Glutamatergic neuron (in vitro differentiated cells): ENCODE measurements at regions not wholly inside any gene's neighbourhood (a gene's known extent, or its start where the extent isn't known, plus 50 kb on each side); places are given as distances from the start of the nearest gene placed in this dataset.

Source experiments
- DNase-seq: peaks from one replicate; pipeline ENCODE4 v3.0.0; 2022
- H3K27ac Mint-ChIP-seq: one replicate; pipeline ENCODE4 v1.8.0; 2020; ENCODE audit warnings: mild to moderate bottlenecking, mixed read lengths, inconsistent platforms; ENCODE audit not compliant: unreplicated experiment
- H3K27me3 Mint-ChIP-seq: one replicate; pipeline ENCODE4 v1.8.0; 2020; ENCODE audit warnings: mild to moderate bottlenecking, moderate library complexity, mixed read lengths, inconsistent platforms; ENCODE audit not compliant: unreplicated experiment
- H3K36me3 Mint-ChIP-seq: one replicate; pipeline ENCODE4 v1.8.0; 2020; ENCODE audit warnings: mild to moderate bottlenecking, mixed read lengths, inconsistent platforms; ENCODE audit not compliant: unreplicated experiment
- H3K4me1 Mint-ChIP-seq: one replicate; pipeline ENCODE4 v1.8.0; 2020; ENCODE audit warnings: mild to moderate bottlenecking, low read depth, mixed read lengths, inconsistent platforms; ENCODE audit not compliant: unreplicated experiment
- H3K4me3 Mint-ChIP-seq: one replicate; pipeline ENCODE4 v1.8.0; 2020; ENCODE audit warnings: mild to moderate bottlenecking, mixed read lengths, inconsistent platforms; ENCODE audit not compliant: unreplicated experiment
- H3K9me3 Mint-ChIP-seq: one replicate; pipeline ENCODE4 v1.8.0; 2020; ENCODE audit warnings: mild to moderate bottlenecking, moderate library complexity, mixed read lengths, inconsistent platforms; ENCODE audit not compliant: unreplicated experiment
- CTCF ChIP-seq: fragments of 200-600 bp; sonication (generic); IDR thresholded peaks from one replicate; pipeline ENCODE4 v1.5.0; 2021; ENCODE audit not compliant: partially characterized antibody, unreplicated experiment

- no peak overlapping the region for H3K27ac Mint-ChIP-seq
- no peaks in the 10 kb centered on the region for H3K36me3 Mint-ChIP-seq
- DNase-seq, result no peak
- H3K27me3 Mint-ChIP-seq, result no peaks in the 10 kb centered on the region
- H3K4me3 Mint-ChIP-seq, result no peak overlapping the region
- H3K9me3 Mint-ChIP-seq, result no peaks in the 10 kb centered on the region
- TF ChIP-seq CTCF, result no peak
- no peaks in the 10 kb centered on the region for H3K4me1 Mint-ChIP-seq
Measured at GRCh38 chrX:110955706-110956105, 140.3 kb upstream of the PAK3 start.

DNA sequence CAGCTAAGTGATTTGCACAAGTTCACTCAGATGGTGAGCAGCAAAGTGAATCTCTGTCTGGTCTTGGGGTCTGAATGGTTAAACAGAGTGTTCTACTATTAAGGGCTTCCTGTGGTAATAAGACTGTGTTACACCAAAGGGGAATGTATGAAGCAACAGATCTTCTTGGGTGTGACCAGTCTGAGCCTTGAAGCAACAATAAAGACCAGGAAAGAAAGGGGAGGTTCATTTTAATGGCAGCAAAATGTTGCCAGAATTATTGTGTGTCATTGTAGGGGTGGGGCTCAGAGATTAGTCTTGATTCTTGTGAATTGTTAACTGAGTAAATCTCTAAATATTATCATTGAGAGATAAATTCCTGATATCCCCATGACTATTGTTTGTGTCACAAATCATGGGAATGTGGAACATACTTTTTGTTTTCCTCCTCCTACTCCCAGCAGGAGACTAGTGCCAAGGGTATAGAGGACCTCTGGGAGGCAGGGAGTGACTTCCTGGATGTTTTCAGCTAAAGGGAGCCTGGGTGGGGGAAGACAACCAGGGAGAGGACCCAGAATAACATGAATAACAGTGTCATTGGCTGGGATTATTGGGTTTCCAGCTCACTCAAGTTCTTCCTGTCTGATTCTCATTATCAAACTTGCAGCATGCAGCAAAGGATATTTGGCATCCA lies 141.4 kb upstream of the PAK3 start:
- no peaks in the 10 kb centered on the region for H3K36me3 Mint-ChIP-seq
- H3K4me1 Mint-ChIP-seq, result no peaks in the 10 kb centered on the region
- no peak for DNase-seq
- H3K27ac Mint-ChIP-seq, result no peak overlapping the region
- H3K4me3 Mint-ChIP-seq, result no peak overlapping the region
- H3K27me3 Mint-ChIP-seq, result peaks cover under 1% of the 10 kb centered on the region
- no peak for TF ChIP-seq CTCF
- no peaks in the 10 kb centered on the region for H3K9me3 Mint-ChIP-seq

DNA sequence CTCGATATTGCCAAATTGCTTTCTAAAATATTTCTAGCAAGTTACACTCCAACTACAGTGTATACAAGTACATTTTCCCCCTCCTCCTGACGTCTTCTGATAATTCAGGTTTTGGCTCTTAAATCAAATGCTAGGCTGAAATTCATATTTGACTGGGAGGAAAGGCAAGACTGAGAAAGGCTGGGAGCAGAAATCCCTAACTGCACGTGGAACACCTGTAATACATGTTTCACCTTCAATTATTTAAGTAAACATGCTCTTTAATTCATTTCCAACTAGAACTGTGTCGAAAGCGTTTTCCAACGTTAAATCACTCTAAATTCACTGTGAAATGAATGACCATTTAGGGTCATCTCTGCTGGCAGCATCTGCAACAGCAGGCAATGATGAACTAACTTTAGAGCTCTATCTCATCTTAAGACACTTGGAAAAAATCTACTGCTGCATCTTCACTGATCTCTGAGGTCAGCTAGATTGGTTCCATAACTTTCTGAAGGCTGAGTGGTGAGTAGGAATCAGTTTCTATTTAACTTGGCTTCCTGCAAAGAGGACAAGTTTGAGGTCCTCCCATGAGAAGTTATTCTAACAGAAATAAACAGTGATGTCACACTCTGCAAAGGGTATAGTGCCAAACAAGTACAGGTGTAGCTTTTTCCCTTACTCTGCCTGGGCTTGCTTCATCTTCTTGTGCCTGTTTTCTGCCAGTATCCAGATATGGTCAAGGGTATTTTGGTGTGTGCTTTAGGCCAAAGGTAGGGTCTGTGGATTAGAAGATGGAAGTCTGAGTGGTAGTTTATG lies 144.3 kb upstream of the PAK3 start:
- H3K27ac Mint-ChIP-seq, result no peak overlapping the region
- H3K9me3 Mint-ChIP-seq, result no peaks in the 10 kb centered on the region
- H3K36me3 Mint-ChIP-seq, result no peaks in the 10 kb centered on the region
- H3K4me1 Mint-ChIP-seq, result no peaks in the 10 kb centered on the region
- DNase-seq, result no peak
- peaks cover 6% of the 10 kb centered on the region for H3K27me3 Mint-ChIP-seq
- TF ChIP-seq CTCF, result no peak
- no peak overlapping the region for H3K4me3 Mint-ChIP-seq

DNA sequence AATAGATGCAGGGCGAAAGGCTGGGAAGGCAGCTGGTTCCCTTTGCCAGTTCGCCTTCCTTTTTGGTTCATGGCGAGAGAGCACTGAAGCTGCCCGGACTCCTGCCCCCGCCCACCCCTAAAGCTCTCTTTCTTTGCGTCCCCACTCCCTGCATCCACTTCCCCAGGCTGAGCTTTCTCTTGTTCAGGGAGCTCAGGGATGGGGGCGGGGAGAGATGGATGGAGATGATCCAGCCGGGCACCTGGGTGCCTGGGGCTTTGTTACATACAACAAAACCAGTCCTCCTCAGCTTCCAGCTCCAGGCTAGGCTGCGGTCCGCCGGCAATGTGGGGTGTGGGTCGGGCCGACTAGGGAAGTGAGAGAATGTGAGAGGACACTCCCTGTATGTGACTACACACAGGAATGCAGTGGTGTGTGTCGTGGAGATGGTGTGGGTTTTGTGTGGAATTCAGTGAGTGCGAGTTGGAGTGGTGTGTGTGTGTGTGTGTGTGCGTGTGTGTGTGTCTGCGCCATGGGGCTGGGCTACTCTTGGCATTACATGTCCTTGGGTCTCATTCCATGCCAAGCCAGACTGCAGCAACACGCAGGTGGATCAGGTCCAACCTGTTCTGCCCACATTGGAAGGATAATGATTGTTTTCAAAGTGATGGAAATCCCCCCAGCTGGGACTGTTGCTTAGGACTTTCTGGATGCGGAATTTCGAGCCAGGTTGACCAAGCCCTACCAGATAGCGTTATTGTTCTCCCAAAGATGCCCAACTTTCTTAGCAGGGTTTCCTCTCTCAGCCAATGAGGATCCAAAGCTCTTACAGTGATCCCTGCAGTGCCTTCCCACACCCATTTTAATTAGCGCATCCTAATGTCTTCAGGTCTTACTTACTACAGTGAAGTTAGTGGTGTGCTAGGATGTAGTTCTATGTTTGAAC lies 149.4 kb upstream of the CHRDL1 start:
- H3K36me3 Mint-ChIP-seq, result no peaks in the 10 kb centered on the region
- peak overlapping the region; percentile 94 for H3K27ac Mint-ChIP-seq
- peak overlapping the region; percentile 93 for H3K4me3 Mint-ChIP-seq
- H3K4me1 Mint-ChIP-seq, result peaks cover 3% of the 10 kb centered on the region
- peaks cover 5% of the 10 kb centered on the region for H3K9me3 Mint-ChIP-seq
- TF ChIP-seq CTCF, result no peak
- DNase-seq, result peak; percentile 47
- H3K27me3 Mint-ChIP-seq, result peaks cover 8% of the 10 kb centered on the region
